H9 (cell line): ENCODE measurements at regions not wholly inside any gene's neighbourhood (a gene's known extent, or its start where the extent isn't known, plus 50 kb on each side); places are given as distances from the start of the nearest gene placed in this dataset.

Source experiments
- DNase-seq: peaks from one replicate; pipeline ENCODE4 v3.0.0-alpha.2; 2017
- H2AFZ ChIP-seq: one replicate; pipeline ENCODE4 v1.6.1; 2013; ENCODE audit warnings: mild to moderate bottlenecking, low read length, control low read depth, moderate library complexity
- H2AK5ac ChIP-seq: 2 replicates; pipeline ENCODE4 v1.6.1; 2013; ENCODE audit warnings: low read length, control low read depth, mixed read lengths; ENCODE audit not compliant: insufficient read length
- H2BK120ac ChIP-seq: one replicate; pipeline ENCODE4 v1.6.1; 2013; ENCODE audit warnings: low read depth, mild to moderate bottlenecking, low read length, control low read depth, inconsistent platforms; ENCODE audit not compliant: poor library complexity, severe bottlenecking
- H2BK12ac ChIP-seq: 2 replicates; pipeline ENCODE4 v1.6.1; 2013; ENCODE audit warnings: low read length, control low read depth, mixed read lengths, low read depth; ENCODE audit not compliant: insufficient read length
- H2BK15ac ChIP-seq: 2 replicates; pipeline ENCODE4 v1.6.1; 2013; ENCODE audit warnings: low read depth, low read length, control low read depth
- H2BK20ac ChIP-seq: one replicate; pipeline ENCODE4 v1.6.1; 2013; ENCODE audit warnings: low read depth, mild to moderate bottlenecking, low read length, control low read depth, inconsistent platforms; ENCODE audit not compliant: poor library complexity, severe bottlenecking
- H2BK5ac ChIP-seq: 2 replicates; pipeline ENCODE4 v1.6.1; 2013; ENCODE audit warnings: low read length, control low read depth, mixed read lengths; ENCODE audit not compliant: insufficient read length
- H3K14ac ChIP-seq: 2 replicates; pipeline ENCODE4 v1.6.1; 2013; ENCODE audit warnings: low read length, control low read depth; ENCODE audit not compliant: insufficient read depth
- H3K18ac ChIP-seq: 2 replicates; pipeline ENCODE4 v1.6.1; 2013; ENCODE audit warnings: low read depth, mild to moderate bottlenecking, mixed read lengths, low read length, control low read depth; ENCODE audit not compliant: insufficient read length
- H3K23ac ChIP-seq: 2 replicates; pipeline ENCODE4 v1.6.1; 2013; ENCODE audit warnings: low read length, control low read depth, mixed read lengths, low read depth; ENCODE audit not compliant: insufficient read length
- H3K23me2 ChIP-seq: 2 replicates; pipeline ENCODE4 v1.6.1; 2013; ENCODE audit warnings: low read depth, mild to moderate bottlenecking, mixed read lengths, low read length, control low read depth; ENCODE audit not compliant: insufficient read length, poor library complexity, severe bottlenecking
- H3K27ac ChIP-seq: 2 replicates; pipeline ENCODE4 v1.5.1; 2013; ENCODE audit warnings: low read length, control low read depth, mixed read lengths, low read depth; ENCODE audit not compliant: insufficient read length
- H3K27me3 ChIP-seq: 2 replicates; pipeline ENCODE4 v1.6.1; 2013; ENCODE audit warnings: low read length, control low read depth, inconsistent platforms; ENCODE audit not compliant: insufficient read depth
- H3K4ac ChIP-seq: 2 replicates; pipeline ENCODE4 v1.6.1; 2013; ENCODE audit warnings: low read depth, mild to moderate bottlenecking, control low read depth, inconsistent platforms, low read length, moderate library complexity
- H3K4me1 ChIP-seq: 2 replicates; pipeline ENCODE4 v1.6.1; 2013; ENCODE audit warnings: low read length, control low read depth, inconsistent platforms; ENCODE audit not compliant: insufficient read depth
- H3K4me2 ChIP-seq: 2 replicates; pipeline ENCODE4 v1.6.1; 2013; ENCODE audit warnings: low read length, control low read depth, mixed read lengths; ENCODE audit not compliant: insufficient read length, insufficient read depth
- H3K56ac ChIP-seq: 2 replicates; pipeline ENCODE4 v1.6.1; 2013; ENCODE audit warnings: low read depth, mild to moderate bottlenecking, mixed read lengths, low read length, control low read depth; ENCODE audit not compliant: insufficient read length
- H3K79me1 ChIP-seq: 2 replicates; pipeline ENCODE4 v1.6.1; 2013; ENCODE audit warnings: low read depth, mild to moderate bottlenecking, moderate library complexity, low read length, control low read depth, inconsistent platforms; ENCODE audit not compliant: insufficient read depth, poor library complexity, severe bottlenecking
- H3K79me2 ChIP-seq: 2 replicates; pipeline ENCODE4 v1.6.1; 2013; ENCODE audit warnings: low read length, control low read depth, inconsistent platforms; ENCODE audit not compliant: insufficient read depth
- H3K9ac ChIP-seq: 2 replicates; pipeline ENCODE4 v1.6.1; 2013; ENCODE audit warnings: low read length, control low read depth, mixed read lengths; ENCODE audit not compliant: insufficient read length; ENCODE audit errors: extremely low read depth
- H3K9me3 ChIP-seq: one replicate; pipeline ENCODE4 v1.6.1; 2013; ENCODE audit warnings: low read depth, low read length, inconsistent platforms; ENCODE audit not compliant: control insufficient read depth
- H3T11ph ChIP-seq: one replicate; pipeline ENCODE4 v1.6.1; 2013; ENCODE audit warnings: mild to moderate bottlenecking, low read length, control low read depth, inconsistent platforms
- H4K20me1 ChIP-seq: one replicate; pipeline ENCODE4 v1.6.1; 2013; ENCODE audit not compliant: control insufficient read depth, insufficient read length, insufficient read depth
- H4K5ac ChIP-seq: 2 replicates; pipeline ENCODE4 v1.6.1; 2013; ENCODE audit warnings: low read depth, mild to moderate bottlenecking, mixed read lengths, low read length, control low read depth; ENCODE audit not compliant: insufficient read length
- H4K8ac ChIP-seq: replicated peaks from 2 replicates; pipeline ENCODE4 v1.6.1; 2013; ENCODE audit warnings: low read length, control low read depth, mixed read lengths, low read depth; ENCODE audit not compliant: insufficient read length
- H4K91ac ChIP-seq: 2 replicates; pipeline ENCODE4 v1.6.1; 2013; ENCODE audit warnings: low read depth, mild to moderate bottlenecking, moderate library complexity, mixed read lengths, low read length, control low read depth; ENCODE audit not compliant: insufficient read length
- H3K27ac Mint-ChIP-seq, 3 experiments: 2 replicates in 2 of 3; 3 replicates in 1 of 3; pipeline ENCODE4 v1.8.0; 2020 to 2021; ENCODE audit warnings: mixed read lengths in 3 of 3, mild to moderate bottlenecking in 1 of 3, moderate library complexity in 1 of 3
- H3K27me3 Mint-ChIP-seq: 2 replicates; pipeline ENCODE4 v1.8.0; 2021; ENCODE audit warnings: low read depth, mild to moderate bottlenecking, moderate library complexity, mixed read lengths
- H3K36me3 Mint-ChIP-seq, 3 experiments: 2 replicates in 2 of 3; 3 replicates in 1 of 3; pipeline ENCODE4 v1.8.0; 2020 to 2021; ENCODE audit warnings: low read depth in 3 of 3, mixed read lengths in 3 of 3; ENCODE audit not compliant: insufficient read depth in 1 of 3
- H3K4me1 Mint-ChIP-seq, 2 experiments: 2 replicates each; pipeline ENCODE4 v1.8.0; 2020; ENCODE audit warnings: mixed read lengths in 2 of 2
- H3K4me3 Mint-ChIP-seq, 2 experiments: 2 replicates in 1 of 2; 3 replicates in 1 of 2; pipeline ENCODE4 v1.8.0; 2020 to 2021; ENCODE audit warnings: mild to moderate bottlenecking in 2 of 2, mixed read lengths in 2 of 2, moderate library complexity in 1 of 2
- H3K9me3 Mint-ChIP-seq, 2 experiments: 2 replicates in 1 of 2; 3 replicates in 1 of 2; pipeline ENCODE4 v1.8.0; 2020; ENCODE audit warnings: mild to moderate bottlenecking in 2 of 2, mixed read lengths in 2 of 2, moderate library complexity in 1 of 2
- WGBS: extraction: QIAGEN DNeasy Blood & Tissue Kit; methylation state at CpG from one replicate; pipeline ENCODE4 v1.1.7; 2013; ENCODE audit warnings: missing lambda C conversion rate, low lambda C conversion rate, mixed read lengths; ENCODE audit not compliant: insufficient read length; ENCODE audit errors: extremely low coverage; 5-methylcytosine and 5-hydroxymethylcytosine counted together
- TF ChIP-seq, protein P1 (sequence below): fragments of 200-600 bp; sonication (generic); conservative IDR thresholded peaks from 3 replicates; pipeline ENCODE4 v1.8.0; 2021; ENCODE audit warnings: antibody characterized with exemption, mild to moderate bottlenecking

DNA sequence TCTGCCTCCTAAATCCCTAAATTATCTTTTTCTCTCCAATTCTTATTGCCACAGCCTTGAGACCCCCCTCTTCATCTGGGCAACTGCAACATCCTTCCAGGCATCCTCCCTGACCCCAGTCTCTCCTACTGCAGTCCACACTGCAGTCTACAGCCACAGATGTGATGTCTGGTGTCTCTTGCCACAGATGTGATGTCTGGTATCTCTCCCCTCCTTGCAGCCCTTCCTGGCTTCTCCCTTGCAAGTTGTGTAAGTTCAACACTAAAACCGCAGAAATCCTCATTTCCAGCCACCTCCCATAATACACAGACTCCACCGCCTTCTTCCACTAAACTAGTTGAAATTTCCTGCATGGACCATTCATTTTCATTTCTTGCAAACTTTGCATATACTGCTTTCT lies 113.1 kb upstream of the DDX18 start:
- WGBS: no CpG with 5 or more reads among the region's 2 CpGs
- Histone ChIP-seq H3K23ac (no peak overlapping the region), H3K79me1 (no peaks in the 10 kb centered on the region), H2BK120ac (no peak overlapping the region), H3K56ac (no peak overlapping the region), H2BK20ac (no peak overlapping the region), H2AK5ac (no peak overlapping the region), H3K4me2 (no peak overlapping the region), H3K9me3 (no peaks in the 10 kb centered on the region), H4K8ac (no peak overlapping the region), H2AFZ (no peak overlapping the region), H4K91ac (no peak overlapping the region), H4K5ac (no peak overlapping the region), H3K27ac (no peak overlapping the region), H4K20me1 (no peaks in the 10 kb centered on the region), H3K14ac (no peak overlapping the region), H3K27me3 (no peaks in the 10 kb centered on the region), H2BK12ac (no peak overlapping the region), H3K23me2 (no peaks in the 10 kb centered on the region), H2BK15ac (no peak overlapping the region), H2BK5ac (no peak overlapping the region), H3K18ac (no peak overlapping the region), H3K9ac (no peak overlapping the region), H3K79me2 (no peaks in the 10 kb centered on the region), H3K4me1 (no peaks in the 10 kb centered on the region), H3T11ph (no peak overlapping the region), H3K4ac (no peak overlapping the region)
- no peaks in the 10 kb centered on the region for H3K36me3 Mint-ChIP-seq
- no peaks in the 10 kb centered on the region; a peak in 1 of 5 replicates for H3K9me3 Mint-ChIP-seq
- no peak overlapping the region for H3K4me3 Mint-ChIP-seq
- H3K27me3 Mint-ChIP-seq: no peaks in the 10 kb centered on the region; the same call in 1 of the 2 replicates
- no peak overlapping the region for H3K27ac Mint-ChIP-seq
- TF ChIP-seq, protein P1, sequence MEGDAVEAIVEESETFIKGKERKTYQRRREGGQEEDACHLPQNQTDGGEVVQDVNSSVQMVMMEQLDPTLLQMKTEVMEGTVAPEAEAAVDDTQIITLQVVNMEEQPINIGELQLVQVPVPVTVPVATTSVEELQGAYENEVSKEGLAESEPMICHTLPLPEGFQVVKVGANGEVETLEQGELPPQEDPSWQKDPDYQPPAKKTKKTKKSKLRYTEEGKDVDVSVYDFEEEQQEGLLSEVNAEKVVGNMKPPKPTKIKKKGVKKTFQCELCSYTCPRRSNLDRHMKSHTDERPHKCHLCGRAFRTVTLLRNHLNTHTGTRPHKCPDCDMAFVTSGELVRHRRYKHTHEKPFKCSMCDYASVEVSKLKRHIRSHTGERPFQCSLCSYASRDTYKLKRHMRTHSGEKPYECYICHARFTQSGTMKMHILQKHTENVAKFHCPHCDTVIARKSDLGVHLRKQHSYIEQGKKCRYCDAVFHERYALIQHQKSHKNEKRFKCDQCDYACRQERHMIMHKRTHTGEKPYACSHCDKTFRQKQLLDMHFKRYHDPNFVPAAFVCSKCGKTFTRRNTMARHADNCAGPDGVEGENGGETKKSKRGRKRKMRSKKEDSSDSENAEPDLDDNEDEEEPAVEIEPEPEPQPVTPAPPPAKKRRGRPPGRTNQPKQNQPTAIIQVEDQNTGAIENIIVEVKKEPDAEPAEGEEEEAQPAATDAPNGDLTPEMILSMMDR: no peak
- H3K4me1 Mint-ChIP-seq: peaks cover 4 to 7% of the 10 kb centered on the region in 2 experiments
- no peak for DNase-seq
